ENCODE measurements at regions not wholly inside any gene's neighbourhood (a gene's known extent, or its start where the extent isn't known, plus 50 kb on each side); places are given as distances from the start of the nearest gene placed in this dataset.

DNA sequence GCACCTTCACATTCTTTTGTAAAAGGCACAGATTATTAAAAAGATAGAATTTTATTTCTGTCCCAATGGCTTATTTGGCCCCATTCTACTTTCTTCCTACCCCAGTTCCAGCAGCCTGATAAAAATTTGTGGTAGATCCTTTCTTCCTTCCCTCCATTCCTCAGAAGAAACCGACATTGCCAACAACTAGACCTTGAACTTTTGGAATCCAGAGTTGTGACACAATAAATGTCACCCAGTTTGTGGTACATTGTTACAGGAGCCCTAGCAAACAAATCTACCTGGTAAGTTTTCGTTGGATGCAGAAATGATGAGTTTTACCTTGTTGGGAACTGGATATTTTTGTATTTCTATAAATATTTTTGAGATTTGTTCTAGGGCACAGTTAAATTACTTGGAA is 141.6 kb upstream of the IVNS1ABP start:
- TF ChIP-seq EZH2phosphoT487 (IDR thresholded peaks at IDR 0.05; ENCODE audit: borderline replicate concordance, low read length) (no peak), CTCF (IDR thresholded peaks at IDR 0.05; ENCODE audit: low read depth, low read length, poor library complexity, severe bottlenecking) (no peak)
